K562 (cell line): ENCODE measurements at regions not wholly inside any gene's neighbourhood (a gene's known extent, or its start where the extent isn't known, plus 50 kb on each side); places are given as distances from the start of the nearest gene placed in this dataset.

ENCODE experiments used
- ARID4B ChIP-seq: sonication (generic); formaldehyde crosslinking; IDR thresholded peaks from 2 replicates; pipeline ENCODE4 v1.8.0; 2022; ENCODE audit warnings: mild to moderate bottlenecking, missing genetic modification reagents
- CC2D1A ChIP-seq: fragments of 450-650 bp; IDR thresholded peaks from 2 replicates; pipeline ENCODE4 v1.6.1; 2017; ENCODE audit warnings: mild to moderate bottlenecking
- EP300 ChIP-seq: IDR thresholded peaks from 2 replicates; pipeline ENCODE4 v1.6.1; 2012; ENCODE audit warnings: low read length, improper control_type of control experiment
- MTF1 ChIP-seq: fragments of 250-450 bp; sonication (Bioruptor Pico); IDR thresholded peaks from 2 replicates; pipeline ENCODE4 v1.9.0; 2021; ENCODE audit warnings: moderate library complexity, mild to moderate bottlenecking, inconsistent platforms, borderline replicate concordance
- PRDM10 ChIP-seq: fragments of 450-650 bp; IDR thresholded peaks from 2 replicates; pipeline ENCODE4 v1.6.1; 2018; ENCODE audit not compliant: partially characterized antibody
- YY1 ChIP-seq, 3 experiments: IDR thresholded peaks; 2 replicates each; pipeline ENCODE4 v1.6.1; 2011; ENCODE audit warnings: low read length in 2 of 3, mild to moderate bottlenecking in 2 of 3, moderate library complexity in 2 of 3, borderline replicate concordance in 1 of 3, control low read depth in 1 of 3, low read depth in 1 of 3; ENCODE audit not compliant: insufficient read depth in 3 of 3, insufficient replicate concordance in 2 of 3, control insufficient read depth in 1 of 3, insufficient read length in 1 of 3; ENCODE audit errors: extremely low read depth in 1 of 3

GRCh38 chrX:74242050-74242449, 61.9 kb upstream of the ZCCHC13 start:
- TF ChIP-seq EP300 (no peak), ARID4B (CRISPR knock-in tag) (no peak), PRDM10 (no peak), MTF1 (CRISPR knock-in tag) (no peak), CC2D1A (no peak), YY1 (IDR thresholded peaks at IDR 0.05; ENCODE audit: borderline replicate concordance in 1 of 3, control insufficient read depth in 1 of 3, extremely low read depth in 1 of 3, insufficient read depth in 3 of 3, insufficient read length in 1 of 3, insufficient replicate concordance in 2 of 3, low read depth in 1 of 3, low read length in 2 of 3) (no peak)
